K562 (cell line): ENCODE measurements at regions not wholly inside any gene's neighbourhood (a gene's known extent, or its start where the extent isn't known, plus 50 kb on each side); places are given as distances from the start of the nearest gene placed in this dataset.
A peak's percentile ranks its signal among the peaks of the same experiment; 100 is the strongest.

Experiments
- BCLAF1 ChIP-seq, 2 experiments: fragments of 450-650 bp in 1 of 2; IDR thresholded peaks; 2 replicates each; pipeline ENCODE4 v1.6.1; 2011 to 2017; ENCODE audit warnings: low read depth in 2 of 2, antibody characterized with exemption in 1 of 2, borderline replicate concordance in 1 of 2, low read length in 1 of 2, mild to moderate bottlenecking in 1 of 2, mixed read lengths in 1 of 2; ENCODE audit not compliant: control insufficient read depth in 1 of 2
- BCOR ChIP-seq: fragments of 450-650 bp; IDR thresholded peaks from 2 replicates; pipeline ENCODE4 v1.6.1; 2016
- CHD4 ChIP-seq: fragments of 200-600 bp; sonication (generic); IDR thresholded peaks from 3 replicates; pipeline ENCODE4 v1.6.1; 2012; ENCODE audit warnings: low read depth, mild to moderate bottlenecking, mixed read lengths, low read length, inconsistent platforms; ENCODE audit not compliant: insufficient read depth, insufficient replicate concordance, poor library complexity, severe bottlenecking
- DLX4 ChIP-seq: fragments of 250-450 bp; sonication (Bioruptor Pico); IDR thresholded peaks from 2 replicates; pipeline ENCODE4 v1.6.1; 2021; ENCODE audit warnings: mild to moderate bottlenecking
- HDAC2 ChIP-seq: fragments of 450-650 bp; IDR thresholded peaks from 2 replicates; pipeline ENCODE4 v1.6.1; 2016; ENCODE audit warnings: mild to moderate bottlenecking
- KDM1A ChIP-seq, 2 experiments: fragments of 450-650 bp; IDR thresholded peaks; 2 replicates each; pipeline ENCODE4 v1.6.1; 2016; ENCODE audit warnings: mild to moderate bottlenecking in 2 of 2
- MAFK ChIP-seq: IDR thresholded peaks from 2 replicates; pipeline ENCODE4 v1.6.1; 2011; ENCODE audit warnings: low read length, improper control_type of control experiment
- MTA1 ChIP-seq: fragments of 450-650 bp; IDR thresholded peaks from 2 replicates; pipeline ENCODE4 v1.6.1; 2017; ENCODE audit warnings: borderline replicate concordance
- NR3C1 ChIP-seq: sonication (generic); formaldehyde crosslinking; IDR thresholded peaks from 2 replicates; pipeline ENCODE4 v1.8.1; 2022; ENCODE audit warnings: missing genetic modification reagents
- PYGO2 ChIP-seq: fragments of 450-650 bp; IDR thresholded peaks from 2 replicates; pipeline ENCODE4 v1.6.1; 2016; ENCODE audit warnings: mild to moderate bottlenecking, missing genetic modification characterization, moderate library complexity, missing compliant biosample characterization
- RBM25 ChIP-seq: fragments of 200-400 bp; formaldehyde crosslinking; IDR thresholded peaks from 2 replicates; pipeline ENCODE4 v1.6.1; 2018; ENCODE audit warnings: low read length, low read depth, moderate library complexity; ENCODE audit not compliant: severe bottlenecking
- TFE3 ChIP-seq: fragments of 450-650 bp; formaldehyde crosslinking; IDR thresholded peaks from 2 replicates; pipeline ENCODE4 v1.4.0; 2020; ENCODE audit warnings: mild to moderate bottlenecking, mixed read lengths
- ZNF197 ChIP-seq: fragments of 200-800 bp; sonication (Bioruptor generic); IDR thresholded peaks from 2 replicates; pipeline ENCODE4 v1.6.1; 2016; ENCODE audit warnings: low read depth, missing genetic modification characterization, missing compliant biosample characterization
- ZNF318 ChIP-seq, 2 experiments: fragments of 450-650 bp; IDR thresholded peaks; 2 replicates each; pipeline ENCODE4 v1.6.1; 2016; ENCODE audit warnings: mild to moderate bottlenecking in 2 of 2, borderline replicate concordance in 1 of 2, low read depth in 1 of 2, moderate library complexity in 1 of 2

DNA sequence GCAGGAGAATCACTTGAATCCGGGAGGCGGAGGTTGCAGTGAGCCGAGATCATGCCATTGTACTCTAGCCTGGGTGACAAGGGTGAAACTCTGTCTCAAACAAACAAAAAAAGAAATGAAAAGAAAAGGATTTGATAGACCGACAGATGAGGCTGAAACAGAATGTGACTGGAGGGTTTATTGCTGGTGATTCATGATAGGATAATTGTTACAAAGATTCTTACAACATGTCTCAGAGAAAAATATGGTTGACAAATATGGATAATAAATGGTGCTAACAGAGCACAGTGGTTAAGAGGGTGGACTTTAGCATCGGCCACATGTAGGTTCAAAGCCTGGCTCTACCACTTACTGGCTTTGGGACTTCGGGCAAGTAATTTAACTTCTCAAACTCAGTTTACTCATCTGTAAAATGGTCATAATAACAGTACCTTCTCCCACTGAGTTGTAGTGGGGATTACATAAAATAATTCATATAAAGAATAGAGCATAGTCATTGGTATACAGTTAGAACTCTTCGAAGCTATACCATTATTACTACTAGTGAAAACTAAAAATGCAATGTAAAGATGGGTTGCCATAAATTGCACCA is 131.9 kb downstream of the MAP3K7 start (continued):
- TF ChIP-seq BCLAF1 (IDR thresholded peaks at IDR 0.05; ENCODE audit: borderline replicate concordance in 1 of 2, control insufficient read depth in 1 of 2, low read depth in 2 of 2, low read length in 1 of 2) (no peak), ZNF318 (IDR thresholded peaks at IDR 0.05; ENCODE audit: borderline replicate concordance in 1 of 2, low read depth in 1 of 2) (no peak), MAFK (no peak), KDM1A (IDR thresholded peaks at IDR 0.05) (peak; percentile 70 to 75), TFE3 (CRISPR knock-in tag) (no peak), PYGO2 (tag) (no peak), HDAC2 (0 out of 2 replicates have a peak, but pooled peaks have one; percentile 45), NR3C1 (CRISPR knock-in tag) (no peak), DLX4 (CRISPR knock-in tag) (no peak), MTA1 (no peak), RBM25 (peak; percentile 94), BCOR (peak; percentile 85), CHD4 (peak; percentile 65), ZNF197 (CRISPR knock-in tag) (no peak)
